DMS153 (cell line): ENCODE measurements at regions not wholly inside any gene's neighbourhood (a gene's known extent, or its start where the extent isn't known, plus 50 kb on each side); places are given as distances from the start of the nearest gene placed in this dataset.
"Not testable (repeated sequence)": the region's sequence is repeated elsewhere in the genome, so short reads cannot be mapped to it uniquely, and the experiment has no call there.

Source experiments
- DNase-seq: peaks from one replicate; lab custom pipeline; 2025; lab: John Stamatoyannopoulos, UW

GRCh38 chr2:184201246-184201645, 397.1 kb upstream of the ZNF804A start:
- no peak for DNase-seq

- no peak for DNase-seq
Measured at GRCh38 chr2:184203661-184204060, 394.7 kb upstream of the ZNF804A start.

GRCh38 chr2:184205048-184205596, 393.2 kb upstream of the ZNF804A start:
- DNase-seq = no peak

- no peak for DNase-seq
Measured at GRCh38 chr2:184206045-184206444, 392.3 kb upstream of the ZNF804A start.

GRCh38 chr2:184210329-184210728, 388.0 kb upstream of the ZNF804A start:
- no peak for DNase-seq

GRCh38 chr2:184215745-184216144, 382.6 kb upstream of the ZNF804A start:
- DNase-seq = no peak

GRCh38 chr2:184256611-184257010, 341.7 kb upstream of the ZNF804A start:
- DNase-seq = no peak

- DNase-seq = no peak
Measured at GRCh38 chr2:184261331-184261730, 337.0 kb upstream of the ZNF804A start.

GRCh38 chr2:184261818-184262217, 336.5 kb upstream of the ZNF804A start:
- DNase-seq = no peak

GRCh38 chr2:184268900-184269477, 329.3 kb upstream of the ZNF804A start:
- DNase-seq = no peak

GRCh38 chr2:184270660-184271059, 327.7 kb upstream of the ZNF804A start:
- no peak for DNase-seq

GRCh38 chr2:184272056-184272455, 326.3 kb upstream of the ZNF804A start:
- peak; percentile 27 for DNase-seq

GRCh38 chr2:184294831-184295230, 303.5 kb upstream of the ZNF804A start:
- no peak for DNase-seq

GRCh38 chr2:184297085-184297484, 301.2 kb upstream of the ZNF804A start:
- DNase-seq = no peak

GRCh38 chr2:184302506-184302905, 295.8 kb upstream of the ZNF804A start:
- DNase-seq = no peak

- no peak for DNase-seq
Measured at GRCh38 chr2:184304006-184304405, 294.3 kb upstream of the ZNF804A start.

- peak; percentile 16 for DNase-seq
Measured at GRCh38 chr2:184305105-184305504, 293.2 kb upstream of the ZNF804A start.

- no peak for DNase-seq
Measured at GRCh38 chr2:184308706-184309105, 289.6 kb upstream of the ZNF804A start.

- DNase-seq = no peak
Measured at GRCh38 chr2:184312970-184313369, 285.4 kb upstream of the ZNF804A start.

GRCh38 chr2:184314829-184315228, 283.5 kb upstream of the ZNF804A start:
- DNase-seq = no peak

- no peak for DNase-seq
Measured at GRCh38 chr2:184316921-184317320, 281.4 kb upstream of the ZNF804A start.

- no peak for DNase-seq
Measured at GRCh38 chr2:184322615-184323014, 275.7 kb upstream of the ZNF804A start.

GRCh38 chr2:184326066-184326465, 272.3 kb upstream of the ZNF804A start:
- no peak for DNase-seq

- not testable (repeated sequence) for DNase-seq
Measured at GRCh38 chr2:184327805-184328204, 270.5 kb upstream of the ZNF804A start.
